Osteocyte (in vitro differentiated cells): ENCODE measurements at regions not wholly inside any gene's neighbourhood (a gene's known extent, or its start where the extent isn't known, plus 50 kb on each side); places are given as distances from the start of the nearest gene placed in this dataset.

ENCODE experiments used
- DNase-seq: peaks from one replicate; pipeline ENCODE4 v3.0.0; 2021; ENCODE audit warnings: mixed read lengths; ENCODE audit not compliant: unreplicated experiment; ENCODE audit errors: extremely low spot score
- H3K27ac Mint-ChIP-seq: one replicate; pipeline ENCODE4 v1.8.0; 2021; ENCODE audit warnings: mild to moderate bottlenecking, mixed read lengths; ENCODE audit not compliant: unreplicated experiment
- H3K27me3 Mint-ChIP-seq: one replicate; pipeline ENCODE4 v1.8.0; 2021; ENCODE audit warnings: mixed read lengths; ENCODE audit not compliant: unreplicated experiment
- H3K36me3 Mint-ChIP-seq: one replicate; pipeline ENCODE4 v1.8.0; 2021; ENCODE audit warnings: mixed read lengths; ENCODE audit not compliant: unreplicated experiment
- H3K4me1 Mint-ChIP-seq: one replicate; pipeline ENCODE4 v1.8.0; 2021; ENCODE audit warnings: mixed read lengths; ENCODE audit not compliant: unreplicated experiment
- H3K4me3 Mint-ChIP-seq: one replicate; pipeline ENCODE4 v1.8.0; 2021; ENCODE audit warnings: mild to moderate bottlenecking, moderate library complexity, mixed read lengths; ENCODE audit not compliant: unreplicated experiment
- H3K9me3 Mint-ChIP-seq: one replicate; pipeline ENCODE4 v1.8.0; 2021; ENCODE audit warnings: mixed read lengths; ENCODE audit not compliant: unreplicated experiment
- CTCF ChIP-seq: fragments of 200-600 bp; sonication (generic); IDR thresholded peaks from 2 replicates; pipeline ENCODE4 v1.5.0; 2021; ENCODE audit warnings: antibody characterized with exemption, mild to moderate bottlenecking, moderate library complexity

- no peak for DNase-seq
- no peak for TF ChIP-seq CTCF
- H3K36me3 Mint-ChIP-seq = no peaks in the 10 kb centered on the region
- no peak overlapping the region for H3K4me3 Mint-ChIP-seq
- H3K27me3 Mint-ChIP-seq = peaks cover 1% of the 10 kb centered on the region
- no peaks in the 10 kb centered on the region for H3K4me1 Mint-ChIP-seq
- no peak overlapping the region for H3K27ac Mint-ChIP-seq
- H3K9me3 Mint-ChIP-seq = peaks cover 12% of the 10 kb centered on the region
These were observed 60.2 kb upstream of the STARD4 start for GRCh38 chr5:111572561-111572960.

GRCh38 chr5:111563031-111563822 is 50.9 kb upstream of the STARD4 start:
- no peak for DNase-seq
- no peak overlapping the region for H3K27ac Mint-ChIP-seq

GRCh38 chr5:111562561-111562960 is 50.2 kb upstream of the STARD4 start:
- H3K4me3 Mint-ChIP-seq = no peak overlapping the region
- no peaks in the 10 kb centered on the region for H3K27me3 Mint-ChIP-seq
- TF ChIP-seq CTCF = no peak
- H3K4me1 Mint-ChIP-seq = peaks cover 2% of the 10 kb centered on the region
- H3K36me3 Mint-ChIP-seq = peaks cover 8% of the 10 kb centered on the region
- H3K27ac Mint-ChIP-seq = no peak overlapping the region
- DNase-seq = no peak
- peaks cover 15% of the 10 kb centered on the region for H3K9me3 Mint-ChIP-seq

More at GRCh38 chr5:111563031-111563822, 50.9 kb upstream of the STARD4 start:
- no peak for TF ChIP-seq CTCF
- H3K9me3 Mint-ChIP-seq = peaks cover 17% of the 10 kb centered on the region
- peaks cover 8% of the 10 kb centered on the region for H3K36me3 Mint-ChIP-seq
- no peaks in the 10 kb centered on the region for H3K27me3 Mint-ChIP-seq
- H3K4me3 Mint-ChIP-seq = no peak overlapping the region
- peaks cover 2% of the 10 kb centered on the region for H3K4me1 Mint-ChIP-seq
